Stomach (tissue), 8 donors: ENCODE measurements at regions not wholly inside any gene's neighbourhood (a gene's known extent, or its start where the extent isn't known, plus 50 kb on each side); places are given as distances from the start of the nearest gene placed in this dataset.

Experiments
- DNase-seq, 2 donors: peaks; one replicate each; pipeline versions ENCODE4 v3.0.0 to v3.0.0-alpha.2; 2013 to 2019
- H3K27ac ChIP-seq, 5 donors: fragments of 200-600 bp in 4 of 5; sonication (generic) in 4 of 5; one replicate each; pipeline ENCODE4 v1.5.1; 2013 to 2019; ENCODE audit warnings: mild to moderate bottlenecking in 1 of 5, moderate library complexity in 1 of 5
- H3K27me3 ChIP-seq, 3 donors: fragments of 200-600 bp; sonication (generic); one replicate each; pipeline ENCODE4 v1.5.1; 2017 to 2019; ENCODE audit warnings: mixed run types in 1 of 3
- H3K36me3 ChIP-seq, 4 donors: fragments of 200-600 bp; sonication (generic); 1 replicate in 3 of 4; 2 replicates in 1 of 4; pipeline ENCODE4 v1.5.1; 2016 to 2019
- H3K4me1 ChIP-seq, 4 donors: fragments of 200-600 bp; sonication (generic); one replicate each; pipeline ENCODE4 v1.5.1; 2016 to 2019
- H3K4me3 ChIP-seq, 4 donors: fragments of 200-600 bp; sonication (generic) in 3 of 4; one replicate each; pipeline ENCODE4 v1.5.1; 2016 to 2019; ENCODE audit warnings: mild to moderate bottlenecking in 1 of 4
- H3K9me3 ChIP-seq, 4 donors: fragments of 200-600 bp; sonication (generic); one replicate each; pipeline ENCODE4 v1.5.1; 2016 to 2019
- EP300 ChIP-seq: sonication (generic); formaldehyde crosslinking; IDR thresholded peaks from one replicate; pipeline ENCODE4 v1.6.1; 2017; ENCODE audit warnings: antibody characterized with exemption
- POLR2A ChIP-seq, 4 donors: fragments of 450-650 bp; IDR thresholded peaks; one replicate each; pipeline ENCODE4 v1.6.1; 2016; ENCODE audit warnings: antibody characterized with exemption in 4 of 4, control low read depth in 2 of 4, mild to moderate bottlenecking in 1 of 4, moderate library complexity in 1 of 4
- POLR2AphosphoS5 ChIP-seq, 3 donors: sonication (generic); formaldehyde crosslinking; IDR thresholded peaks; one replicate each; pipeline ENCODE4 v1.6.1; 2016; ENCODE audit warnings: antibody characterized with exemption in 3 of 3
- WGBS, 5 donors: extraction: QIAGEN DNeasy Blood & Tissue Kit in 3 of 5; methylation state at CpG; one replicate each; pipeline versions ENCODE4 v1.1.5 to v1.1.7; 2013 to 2018; 5-methylcytosine and 5-hydroxymethylcytosine counted together
- intact Hi-C: fragments of 100-400 bp; cut with DNase I; formaldehyde crosslinking; loops from one replicate; pipeline ENCODE4 v1.15.1; 2023; ENCODE audit warnings: low total_unique reads
- TF ChIP-seq, protein P1 (sequence below), 7 experiments: fragments of 450-650 bp in 4 of 7; fragments of 200-600 bp in 3 of 7; sonication (generic) in 3 of 7; IDR thresholded peaks; one replicate each; pipeline ENCODE4 v1.5.1; 2016 to 2019; ENCODE audit warnings: antibody characterized with exemption in 7 of 7, control low read depth in 2 of 7, mild to moderate bottlenecking in 1 of 7
- donor health status: healthy with polysubstance abuse.
- donor health status: Bipolar disorder and iron deficiency.
- donor health status: healthy.

DNA sequence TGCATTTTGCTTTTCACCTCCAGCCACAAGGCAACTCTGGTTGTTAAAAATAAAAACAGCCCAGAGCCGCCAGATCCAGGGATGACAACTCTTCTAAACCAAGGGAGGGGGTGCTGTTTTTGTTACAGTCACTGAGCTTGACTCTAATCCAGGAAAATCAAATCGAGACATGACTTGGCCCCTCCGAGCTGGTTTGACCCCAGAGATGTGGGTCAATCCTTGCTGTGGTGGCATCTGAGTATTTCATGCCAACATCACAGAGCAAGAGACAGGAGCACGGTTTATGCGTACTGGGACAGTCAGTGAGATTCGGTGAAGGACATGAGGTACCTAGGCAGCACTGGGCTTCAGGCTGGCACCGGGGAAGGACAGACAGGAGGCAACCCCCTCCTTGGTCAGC is 88.8 kb upstream of the ZMIZ1 start:
- Histone ChIP-seq H3K9me3 (no peaks in the 10 kb centered on the region), H3K4me3 (no peak overlapping the region), H3K27me3 (no peaks in the 10 kb centered on the region), H3K4me1 (peaks cover 3 to 33% (median 13%) of the 10 kb centered on the region in 4 donors), H3K36me3 (no peaks in the 10 kb centered on the region), H3K27ac (peak overlapping the region in 2 of 5 donors; percentile 28 to 65)
- intact Hi-C loops = no loop called here
- DNase-seq = no peak
- TF ChIP-seq EP300 = no peak
- TF ChIP-seq POLR2A (IDR thresholded peaks at IDR 0.05) = no peak
- no peak for TF ChIP-seq POLR2AphosphoS5 (IDR thresholded peaks at IDR 0.05)
- TF ChIP-seq, protein P1, sequence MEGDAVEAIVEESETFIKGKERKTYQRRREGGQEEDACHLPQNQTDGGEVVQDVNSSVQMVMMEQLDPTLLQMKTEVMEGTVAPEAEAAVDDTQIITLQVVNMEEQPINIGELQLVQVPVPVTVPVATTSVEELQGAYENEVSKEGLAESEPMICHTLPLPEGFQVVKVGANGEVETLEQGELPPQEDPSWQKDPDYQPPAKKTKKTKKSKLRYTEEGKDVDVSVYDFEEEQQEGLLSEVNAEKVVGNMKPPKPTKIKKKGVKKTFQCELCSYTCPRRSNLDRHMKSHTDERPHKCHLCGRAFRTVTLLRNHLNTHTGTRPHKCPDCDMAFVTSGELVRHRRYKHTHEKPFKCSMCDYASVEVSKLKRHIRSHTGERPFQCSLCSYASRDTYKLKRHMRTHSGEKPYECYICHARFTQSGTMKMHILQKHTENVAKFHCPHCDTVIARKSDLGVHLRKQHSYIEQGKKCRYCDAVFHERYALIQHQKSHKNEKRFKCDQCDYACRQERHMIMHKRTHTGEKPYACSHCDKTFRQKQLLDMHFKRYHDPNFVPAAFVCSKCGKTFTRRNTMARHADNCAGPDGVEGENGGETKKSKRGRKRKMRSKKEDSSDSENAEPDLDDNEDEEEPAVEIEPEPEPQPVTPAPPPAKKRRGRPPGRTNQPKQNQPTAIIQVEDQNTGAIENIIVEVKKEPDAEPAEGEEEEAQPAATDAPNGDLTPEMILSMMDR (IDR thresholded peaks at IDR 0.05) = no peak
- WGBS, 5 donors = 73 to 89% (median 86%) methylated on average over 7 of the region's 7 CpGs

DNA sequence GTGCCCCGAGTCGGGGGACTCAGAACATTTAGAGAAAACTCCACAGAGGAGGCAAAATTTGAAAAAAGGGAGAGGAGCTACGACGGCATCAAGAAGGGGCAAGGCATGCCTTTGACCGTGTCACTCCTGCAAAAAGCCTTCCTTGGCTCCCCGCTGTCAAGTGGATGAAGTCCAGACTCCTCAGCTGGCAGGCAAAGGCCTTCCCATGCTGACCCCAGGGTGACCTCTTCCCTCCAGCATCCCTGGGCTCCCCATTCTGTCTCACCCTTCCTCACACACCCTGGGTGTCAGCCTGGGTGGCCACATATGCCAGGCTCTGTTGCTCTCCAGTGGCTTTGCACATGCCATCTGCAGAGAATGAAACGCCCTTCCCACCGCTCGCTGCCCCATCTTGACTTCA is 88.4 kb upstream of the ZMIZ1 start:
- TF ChIP-seq POLR2A (IDR thresholded peaks at IDR 0.05) (no peak), EP300 (peak; percentile 7), POLR2AphosphoS5 (IDR thresholded peaks at IDR 0.05) (peak in 2 of 3 donors; percentile 30 to 54)
- TF ChIP-seq, protein P1 (IDR thresholded peaks at IDR 0.05) = no peak
- H3K4me3 ChIP-seq = no peak overlapping the region
- WGBS, 5 donors = 77 to 93% (median 87%) methylated on average over 9 of the region's 9 CpGs
- H3K9me3 ChIP-seq = no peaks in the 10 kb centered on the region
- peak in 1 of 2 donors; percentile 51 for DNase-seq
- no peaks in the 10 kb centered on the region for H3K36me3 ChIP-seq
- no peaks in the 10 kb centered on the region for H3K27me3 ChIP-seq
- intact Hi-C loops = no loop called here
- H3K27ac ChIP-seq = peak overlapping the region in 2 of 5 donors; percentile 28 to 65
- H3K4me1 ChIP-seq = peaks cover 0 to 29% (median 9%) of the 10 kb centered on the region in 4 donors

DNA sequence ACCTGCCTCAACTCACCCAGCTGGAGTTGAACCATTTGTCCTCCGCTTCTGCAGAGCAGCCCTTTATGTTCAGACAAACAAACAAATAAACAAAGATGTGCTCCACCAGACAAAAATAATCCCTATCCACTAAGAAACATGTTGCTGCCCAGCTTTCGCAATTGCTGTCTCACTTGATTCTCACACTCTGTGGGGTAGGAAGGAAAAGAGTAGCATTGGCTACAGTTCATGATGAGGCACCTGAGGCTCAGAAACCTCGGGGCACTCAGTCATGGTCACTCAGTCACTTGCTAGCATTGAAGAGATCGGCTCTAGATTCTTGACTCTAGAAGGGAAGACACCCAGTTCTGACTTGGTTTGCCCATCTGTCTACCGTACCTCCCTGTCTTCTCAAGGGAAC is 88.0 kb upstream of the ZMIZ1 start:
- H3K27ac ChIP-seq = peak overlapping the region in 1 of 5 donors; percentile 65
- no peaks in the 10 kb centered on the region for H3K27me3 ChIP-seq
- intact Hi-C loops = no loop called here
- H3K4me1 ChIP-seq = peaks cover 0 to 29% (median 8%) of the 10 kb centered on the region in 4 donors
- 78 to 97% (median 92%) methylated on average over 5 of the region's 5 CpGs for WGBS, 5 donors
- TF ChIP-seq, protein P1 (IDR thresholded peaks at IDR 0.05) = no peak
- no peak overlapping the region for H3K4me3 ChIP-seq
- no peaks in the 10 kb centered on the region for H3K9me3 ChIP-seq
- H3K36me3 ChIP-seq = no peaks in the 10 kb centered on the region
- no peak for DNase-seq

DNA sequence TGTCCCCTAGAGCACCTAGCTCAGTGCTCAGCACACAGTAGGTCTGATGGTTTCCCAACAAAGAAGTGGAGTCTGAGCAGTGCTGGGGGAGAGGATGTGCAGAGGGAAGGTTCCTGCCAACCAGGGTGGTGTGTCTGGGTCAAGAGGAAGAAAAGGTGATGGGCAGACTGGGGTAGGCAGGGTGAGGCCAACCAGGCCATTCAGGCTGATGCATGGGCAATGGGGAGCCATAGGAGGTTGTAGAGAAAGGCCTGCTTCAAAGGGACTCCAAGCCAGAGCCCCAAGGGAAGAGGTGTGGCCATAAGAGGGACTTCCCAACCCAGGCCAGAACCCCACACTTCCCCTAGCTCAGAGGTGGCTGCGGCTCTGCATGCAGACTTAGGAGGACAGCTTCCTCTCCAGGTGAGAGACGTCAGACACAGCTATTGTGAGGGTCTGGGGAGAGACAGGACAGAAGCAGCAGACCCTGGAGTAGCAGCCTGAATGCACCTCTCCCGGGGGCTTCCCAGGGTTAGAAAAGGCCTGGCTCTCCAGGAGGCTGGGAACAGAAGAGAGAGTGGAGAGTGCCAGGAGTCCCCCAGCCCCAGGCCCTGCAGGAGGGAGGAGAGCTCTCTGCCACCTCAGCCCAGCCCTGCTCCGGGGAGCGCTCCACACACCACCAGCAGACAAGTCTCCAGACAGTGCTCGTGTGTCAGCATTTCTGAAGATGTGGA is 87.4 kb upstream of the ZMIZ1 start:
- intact Hi-C loops = no loop called here
- WGBS, 5 donors = 82 to 91% (median 83%) methylated on average over 6 of the region's 6 CpGs
- no peak overlapping the region for H3K27ac ChIP-seq
- H3K9me3 ChIP-seq = no peaks in the 10 kb centered on the region
- peaks cover 0 to 29% (median 8%) of the 10 kb centered on the region in 4 donors for H3K4me1 ChIP-seq
- DNase-seq = no peak
- H3K27me3 ChIP-seq = no peaks in the 10 kb centered on the region
- no peaks in the 10 kb centered on the region for H3K36me3 ChIP-seq
- TF ChIP-seq POLR2A (IDR thresholded peaks at IDR 0.05) (no peak), EP300 (no peak), POLR2AphosphoS5 (IDR thresholded peaks at IDR 0.05) (no peak)
- TF ChIP-seq, protein P1 (IDR thresholded peaks at IDR 0.05) = no peak
- no peak overlapping the region for H3K4me3 ChIP-seq
